CD4-positive, alpha-beta T cell treated with Interleukin-15 for 4 hours (primary cell): ENCODE measurements at regions not wholly inside any gene's neighbourhood (a gene's known extent, or its start where the extent isn't known, plus 50 kb on each side); places are given as distances from the start of the nearest gene placed in this dataset.
"Not testable (repeated sequence)": the region's sequence is repeated elsewhere in the genome, so short reads cannot be mapped to it uniquely, and the experiment has no call there.

Experiments used
- DNase-seq: peaks from one replicate; pipeline ENCODE4 v3.0.0-alpha.2; 2020; ENCODE audit warnings: low spot score

- DNase-seq, result no peak
Observed at GRCh38 chr10:64426745-64427144, 905.5 kb downstream of the REEP3 start.

GRCh38 chr10:64430690-64431323, 909.6 kb downstream of the REEP3 start:
- DNase-seq, result no peak

- DNase-seq, result not testable (repeated sequence)
Observed at GRCh38 chr10:64441872-64442271, 920.7 kb downstream of the REEP3 start.

GRCh38 chr10:64444163-64444562, 923.0 kb downstream of the REEP3 start:
- DNase-seq, result no peak

GRCh38 chr10:64444564-64444963, 923.4 kb downstream of the REEP3 start:
- no peak for DNase-seq

- no peak for DNase-seq
Observed at GRCh38 chr10:64449603-64450002, 928.4 kb downstream of the REEP3 start.

- no peak for DNase-seq
Observed at GRCh38 chr10:64450312-64450711, 929.1 kb downstream of the REEP3 start.

GRCh38 chr10:64454962-64455361, 933.8 kb downstream of the REEP3 start:
- DNase-seq, result no peak

GRCh38 chr10:64458306-64458705, 937.1 kb downstream of the REEP3 start:
- no peak for DNase-seq

GRCh38 chr10:64463406-64463805, 942.2 kb downstream of the REEP3 start:
- no peak for DNase-seq

- DNase-seq, result no peak
Observed at GRCh38 chr10:64465653-64466052, 944.5 kb downstream of the REEP3 start.

- no peak for DNase-seq
Observed at GRCh38 chr10:64468219-64468618, 947.0 kb downstream of the REEP3 start.

- DNase-seq, result no peak
Observed at GRCh38 chr10:64476506-64476905, 955.3 kb downstream of the REEP3 start.

- no peak for DNase-seq
Observed at GRCh38 chr10:64477791-64478190, 956.6 kb downstream of the REEP3 start.

GRCh38 chr10:64484811-64485330, 963.7 kb downstream of the REEP3 start:
- no peak for DNase-seq

- DNase-seq, result no peak
Observed at GRCh38 chr10:64486149-64486548, 964.9 kb downstream of the REEP3 start.

GRCh38 chr10:64486901-64487300, 965.7 kb downstream of the REEP3 start:
- no peak for DNase-seq

- no peak for DNase-seq
Observed at GRCh38 chr10:64494901-64495300, 973.7 kb downstream of the REEP3 start.

- DNase-seq, result no peak
Observed at GRCh38 chr10:64497306-64497705, 976.1 kb downstream of the REEP3 start.

- DNase-seq, result no peak
Observed at GRCh38 chr10:64501807-64502206, 980.6 kb downstream of the REEP3 start.

GRCh38 chr10:64502936-64503335, 981.7 kb downstream of the REEP3 start:
- DNase-seq, result no peak

GRCh38 chr10:64503429-64503828, 982.2 kb downstream of the REEP3 start:
- DNase-seq, result no peak

GRCh38 chr10:64505501-64505900, 984.3 kb downstream of the REEP3 start:
- DNase-seq, result no peak

GRCh38 chr10:64506963-64507362, 985.8 kb downstream of the REEP3 start:
- no peak for DNase-seq
